ENCODE measurements at regions not wholly inside any gene's neighbourhood (a gene's known extent, or its start where the extent isn't known, plus 50 kb on each side); places are given as distances from the start of the nearest gene placed in this dataset.
A peak's percentile ranks its signal among the peaks of the same experiment; 100 is the strongest.

DNA sequence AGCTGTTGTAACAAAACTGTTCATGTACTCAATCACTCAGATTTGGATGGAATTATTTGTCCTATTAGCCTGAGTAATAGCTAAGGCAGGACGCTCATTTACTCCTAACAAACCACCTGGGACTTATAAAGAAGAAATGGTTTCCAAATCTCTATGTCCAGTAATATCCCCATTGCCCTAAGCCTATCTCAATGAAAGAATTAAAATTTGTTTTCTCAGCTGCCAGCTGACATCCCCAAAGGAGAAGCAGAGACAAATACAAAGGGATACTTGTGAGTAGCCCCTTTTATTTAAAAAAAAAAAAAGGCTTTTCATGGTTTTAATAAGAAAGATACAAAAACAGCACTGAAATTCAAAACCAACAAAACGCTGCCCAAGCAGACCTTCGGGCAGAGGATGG is 211.4 kb upstream of the PARD3B start:
- DNase-seq: no peak

DNA sequence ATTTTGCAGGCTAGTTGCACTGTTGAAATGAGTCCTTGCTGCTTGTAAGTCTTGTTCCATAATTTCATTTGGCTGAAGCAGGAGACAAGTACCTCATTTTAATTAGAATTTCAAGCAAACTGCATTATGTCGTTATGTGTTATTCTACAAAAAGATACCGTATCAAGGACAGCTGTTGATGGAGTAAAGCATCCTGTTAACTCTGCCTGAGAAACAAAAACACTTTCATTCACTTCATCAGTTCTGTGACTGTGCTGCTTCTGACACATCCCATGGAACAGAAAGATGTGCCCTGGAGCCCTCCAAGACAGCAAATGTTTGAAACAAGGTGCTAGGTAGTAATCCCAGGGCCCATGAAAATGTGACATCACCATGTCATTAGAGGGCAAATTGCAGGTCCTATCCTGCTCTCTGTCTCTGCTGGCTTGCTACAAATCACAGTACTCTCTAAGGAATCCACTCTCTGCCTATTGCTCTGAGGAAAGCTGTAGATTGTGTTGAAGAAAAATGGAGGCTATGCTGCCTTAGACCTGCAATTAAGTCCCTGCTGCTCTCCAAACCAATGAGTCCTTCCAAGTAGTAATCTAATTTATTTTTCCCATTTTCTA is 209.7 kb upstream of the PARD3B start:
- DNase-seq: no peak

DNA sequence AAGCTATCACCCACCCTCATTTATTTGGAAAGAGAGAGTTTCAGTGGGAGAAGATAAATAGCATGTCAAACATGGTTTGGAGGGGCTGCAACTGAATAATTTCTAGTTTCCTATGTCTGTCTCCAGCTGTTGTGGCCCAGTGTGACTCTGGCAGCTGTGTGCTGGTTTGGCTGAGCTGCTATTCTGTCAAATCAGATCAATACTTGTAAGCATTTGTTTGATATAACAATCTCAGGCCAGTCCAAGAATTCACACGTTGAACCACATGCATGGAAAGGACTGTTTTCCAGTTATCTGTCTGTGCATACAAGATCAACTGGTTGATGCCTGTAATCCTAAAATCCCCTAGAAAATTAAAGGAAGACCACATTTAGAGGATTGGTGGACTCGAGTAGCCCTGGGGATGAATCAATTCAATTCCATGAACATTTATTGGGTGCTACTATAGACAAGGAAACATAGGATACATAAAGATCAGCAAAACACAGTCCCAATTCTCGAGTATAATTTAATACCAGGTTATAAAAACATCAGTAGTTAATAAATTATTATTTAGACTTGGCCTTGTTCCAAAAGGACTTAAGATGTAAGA is 209.0 kb upstream of the PARD3B start:
- no peak for DNase-seq

DNA sequence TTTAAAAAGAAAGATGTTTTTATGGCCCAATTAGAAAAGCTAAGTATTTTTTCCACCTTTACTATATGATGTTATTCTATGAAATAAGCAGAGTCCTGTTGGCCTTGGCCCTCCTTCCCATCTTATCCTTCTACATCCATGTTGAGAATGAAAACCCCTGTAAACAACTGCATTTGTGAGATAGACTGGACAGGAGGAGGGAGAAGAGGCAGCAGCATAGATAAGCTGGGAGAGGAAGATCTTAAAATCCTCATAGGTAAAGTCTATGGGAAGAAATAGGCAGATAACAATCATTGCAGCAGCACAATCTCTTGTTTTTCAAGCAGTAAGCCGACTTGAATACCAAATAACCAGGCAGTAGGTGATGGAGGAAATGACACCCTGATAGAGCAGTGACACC is 207.6 kb upstream of the PARD3B start:
- no peak for DNase-seq

DNA sequence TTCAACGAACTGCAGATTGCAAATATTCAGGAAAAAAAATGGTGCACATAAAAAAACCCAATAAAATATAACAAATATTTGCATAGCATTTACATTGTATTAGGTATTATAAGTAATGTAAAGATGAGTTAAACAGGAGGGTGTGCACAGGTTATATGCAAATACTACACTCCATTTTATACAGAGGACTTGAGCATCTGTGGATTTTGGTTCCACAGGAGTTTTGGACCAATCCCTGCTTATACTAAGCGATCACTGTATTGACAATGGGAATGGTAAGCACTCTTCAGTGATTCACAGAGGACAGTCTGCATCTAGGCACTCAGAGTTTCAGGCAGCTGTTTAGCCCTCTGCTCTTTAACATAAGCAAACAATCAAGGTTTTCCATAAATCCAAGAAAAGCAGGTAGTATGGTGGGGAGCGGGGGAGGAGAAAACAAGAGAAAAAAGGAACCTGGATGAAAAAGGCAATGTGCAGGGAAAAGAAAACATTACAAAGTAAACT is 206.0 kb upstream of the PARD3B start:
- peak; percentile 23 for DNase-seq

DNA sequence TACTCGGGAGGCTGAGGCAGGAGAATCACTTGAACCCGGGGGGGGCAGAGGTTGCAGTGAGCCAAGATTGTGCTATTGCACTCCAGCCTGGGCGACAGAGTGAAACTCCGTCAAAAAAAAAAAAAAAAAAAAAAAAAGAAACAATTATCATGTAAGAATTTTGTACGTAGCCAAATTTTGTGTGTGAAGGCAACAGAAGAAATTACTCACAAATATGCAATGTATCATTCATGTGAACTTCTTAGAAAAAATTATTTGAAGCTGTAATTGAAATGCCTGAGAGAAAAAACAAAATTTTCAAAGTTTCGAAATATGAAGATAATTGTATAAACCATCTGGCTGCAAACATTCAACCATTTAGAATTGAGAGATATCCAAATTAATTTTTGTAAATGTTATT is 204.8 kb upstream of the PARD3B start:
- DNase-seq: peak; percentile 26

DNA sequence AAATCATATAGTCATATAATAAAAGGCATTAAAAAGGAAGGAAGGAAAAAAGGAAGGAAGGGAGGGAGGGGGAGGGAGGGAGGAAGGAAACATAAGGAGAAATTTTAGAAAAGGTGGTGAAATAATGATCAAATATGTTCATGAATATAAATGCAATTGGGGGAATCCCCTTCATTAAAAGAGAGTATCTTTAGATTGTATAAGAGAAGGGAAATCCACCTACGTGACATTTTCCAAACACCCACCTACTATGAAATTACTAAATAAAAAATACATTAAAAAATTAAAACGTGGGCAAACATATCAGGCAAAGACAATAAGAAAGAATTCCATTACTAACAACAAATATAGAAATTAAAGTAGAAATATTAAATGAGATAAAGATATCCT is 203.4 kb upstream of the PARD3B start:
- DNase-seq: no peak

DNA sequence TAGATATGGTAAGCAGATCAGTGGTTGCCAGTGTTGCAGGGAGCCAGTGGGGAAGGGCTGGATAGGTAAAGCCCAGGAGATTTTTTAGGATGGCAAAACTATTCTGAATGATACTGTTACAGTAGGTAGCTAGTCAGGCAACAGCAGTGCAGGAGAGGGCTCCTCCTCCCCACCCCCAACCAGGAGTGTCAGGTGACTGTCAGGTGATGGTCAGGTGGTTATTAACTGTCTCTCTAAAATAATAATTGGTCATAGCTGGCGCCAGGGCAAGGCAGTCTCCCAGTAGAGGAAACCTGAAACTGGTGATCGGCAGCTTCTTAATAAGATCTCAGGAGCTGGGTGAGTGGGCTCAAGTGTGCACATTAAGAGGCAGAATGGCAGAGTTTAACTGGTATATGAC is 201.6 kb upstream of the PARD3B start:
- DNase-seq: no peak

DNA sequence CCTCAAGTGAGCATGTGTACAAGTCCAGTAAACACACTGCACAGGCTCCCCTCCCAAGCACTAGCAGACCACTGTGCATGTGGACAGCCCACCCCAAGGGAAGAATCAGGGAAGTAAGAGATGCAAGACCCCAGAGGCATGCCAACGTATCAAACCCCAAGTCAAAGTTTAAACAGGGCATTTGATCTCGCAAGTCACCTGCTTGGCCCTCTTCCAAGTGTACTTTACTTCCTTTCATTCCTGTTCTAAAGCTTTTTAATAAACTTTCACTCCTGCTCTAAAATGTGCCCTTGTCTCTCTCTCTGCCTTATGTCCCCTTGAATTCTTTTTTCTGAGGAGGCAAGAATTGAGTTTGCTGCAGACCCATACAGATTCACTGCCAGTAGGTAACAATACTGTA is 201.2 kb upstream of the PARD3B start:
- no peak for DNase-seq

DNA sequence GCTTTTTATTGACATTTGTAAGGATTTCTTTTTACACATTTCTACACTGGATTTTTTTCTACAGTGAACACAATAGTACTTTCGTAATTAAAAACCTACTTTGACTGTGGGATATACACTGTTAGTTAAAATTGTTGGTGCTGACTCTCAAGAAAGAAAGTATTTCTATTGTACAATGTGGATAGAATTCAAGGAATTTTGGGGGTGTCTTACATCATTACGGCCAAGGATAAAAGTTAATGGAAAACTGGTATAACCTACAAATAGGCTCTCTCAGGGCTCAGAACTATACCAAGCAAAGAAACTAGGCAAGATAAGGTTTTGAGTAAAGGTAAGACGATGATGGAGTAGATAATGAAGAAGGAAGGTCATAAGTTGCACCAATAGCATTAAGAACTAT is 198.4 kb upstream of the PARD3B start:
- DNase-seq: no peak

DNA sequence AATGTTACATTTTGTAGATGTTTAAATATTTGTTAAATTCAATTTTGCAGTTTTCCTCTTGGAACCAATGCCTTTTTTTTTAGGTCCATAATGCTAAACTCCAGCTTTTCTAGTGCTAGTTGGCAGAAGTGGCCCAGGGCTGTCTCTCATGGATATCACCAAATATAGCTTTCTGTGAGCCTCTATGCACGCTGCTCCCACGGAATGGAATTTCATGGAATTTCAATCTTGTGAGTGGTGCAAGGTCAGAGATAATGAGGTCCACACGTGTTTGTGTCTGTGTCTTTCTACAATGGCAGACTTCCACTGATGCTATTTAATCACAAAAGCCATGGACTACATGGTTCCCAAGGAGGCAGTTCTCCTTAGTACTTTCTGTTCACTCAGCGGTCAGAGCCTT is 191.5 kb upstream of the PARD3B start:
- DNase-seq: peak; percentile 49

DNA sequence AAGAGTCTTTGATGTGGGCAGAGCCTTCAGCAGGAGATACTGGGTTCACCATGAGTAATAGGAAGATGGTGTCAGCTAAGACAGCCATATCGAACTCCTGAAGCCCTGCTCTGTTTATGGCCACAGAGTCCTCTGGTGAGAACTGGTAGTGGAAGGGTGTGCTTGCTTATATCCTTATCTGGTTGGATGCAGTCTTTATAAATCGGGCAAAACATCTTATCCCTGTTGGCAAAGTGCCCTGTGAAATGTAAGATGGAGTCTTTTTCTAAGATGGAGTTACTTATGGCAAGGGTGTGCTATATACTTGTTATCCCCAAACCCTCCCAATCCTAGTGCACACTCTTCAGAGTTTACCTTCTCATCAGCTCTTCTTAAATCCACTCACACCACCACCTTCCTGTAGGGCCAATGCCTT is 190.8 kb upstream of the PARD3B start:
- no peak for DNase-seq

DNA sequence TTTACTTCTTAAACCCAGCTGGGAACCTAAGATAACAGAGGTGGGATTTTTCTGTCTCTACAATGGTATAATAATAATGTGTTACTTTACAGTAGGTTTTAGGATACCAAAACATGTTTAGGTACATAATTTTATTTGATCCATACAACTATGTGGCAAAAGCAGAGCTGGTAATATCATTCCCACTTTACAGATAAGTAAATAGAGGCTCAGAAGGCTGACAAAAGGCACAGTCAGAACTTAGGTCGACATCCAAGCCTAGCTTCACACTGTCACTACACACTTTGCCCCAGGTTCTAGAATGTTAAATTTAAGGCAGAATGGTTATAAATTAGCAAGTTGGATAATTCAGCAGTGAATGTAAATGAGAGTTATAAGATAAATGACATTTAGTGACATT is 189.6 kb upstream of the PARD3B start:
- no peak for DNase-seq

DNA sequence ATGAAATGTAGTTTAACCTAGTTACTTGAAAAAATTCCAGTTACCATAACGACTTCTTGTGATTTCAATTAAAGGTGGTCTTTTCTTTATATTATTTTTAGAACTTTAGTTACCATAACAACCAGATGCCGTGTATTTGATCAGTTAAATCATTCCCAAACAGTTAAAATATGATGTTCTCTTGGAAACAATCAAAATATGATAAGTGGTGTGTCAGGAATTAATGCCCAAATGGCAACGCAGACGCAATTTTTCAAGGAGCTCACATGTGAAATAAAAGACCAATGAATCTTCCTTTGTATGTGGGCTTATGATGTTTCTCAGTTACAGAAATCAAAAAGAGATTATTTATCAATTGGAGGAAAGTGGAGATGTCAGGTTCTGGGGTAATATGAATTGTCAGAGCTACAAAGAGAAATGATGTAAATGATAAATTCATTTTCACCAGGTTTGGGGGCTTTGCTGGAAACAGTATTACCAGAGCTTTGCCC is 189.1 kb upstream of the PARD3B start:
- DNase-seq: no peak

DNA sequence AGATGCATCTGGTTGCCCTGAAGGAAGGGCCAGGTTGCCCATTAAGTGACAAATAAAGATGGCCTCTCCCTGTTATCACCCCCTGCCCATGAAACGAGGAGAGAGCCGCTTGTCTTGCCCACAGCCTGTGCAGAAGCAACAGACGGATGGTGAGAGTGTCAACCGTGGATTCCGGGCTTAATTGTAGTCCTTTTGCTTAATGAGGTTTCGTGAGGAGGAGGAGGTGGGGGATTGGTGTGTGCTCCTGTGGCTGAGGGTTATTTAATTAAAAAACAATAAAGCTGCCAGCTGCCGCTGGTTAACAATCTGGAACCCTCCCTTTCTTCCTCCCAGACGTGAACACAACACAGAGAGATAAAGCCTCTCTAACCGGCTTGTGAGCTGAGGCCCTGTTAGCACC is 188.0 kb upstream of the PARD3B start:
- no peak for DNase-seq

DNA sequence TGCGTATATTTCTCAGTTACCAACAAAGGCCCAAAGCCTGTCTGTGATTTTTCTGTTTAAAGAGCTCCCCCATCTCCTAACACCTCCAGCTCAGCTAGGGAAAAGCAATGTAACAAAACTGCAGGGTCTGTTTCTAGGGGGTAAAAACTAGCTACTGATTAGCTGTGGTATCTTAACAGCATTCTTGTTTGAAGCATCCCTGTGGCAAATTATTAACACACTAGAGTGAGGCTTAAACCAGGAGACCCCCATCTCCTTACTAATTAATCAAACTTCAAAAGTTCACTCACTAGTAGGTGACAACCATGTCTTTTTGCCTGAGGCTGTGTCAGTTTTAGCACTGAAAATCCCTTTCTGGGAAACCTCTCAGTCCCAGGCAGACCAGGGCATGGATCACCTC is 186.2 kb upstream of the PARD3B start:
- no peak for DNase-seq

DNA sequence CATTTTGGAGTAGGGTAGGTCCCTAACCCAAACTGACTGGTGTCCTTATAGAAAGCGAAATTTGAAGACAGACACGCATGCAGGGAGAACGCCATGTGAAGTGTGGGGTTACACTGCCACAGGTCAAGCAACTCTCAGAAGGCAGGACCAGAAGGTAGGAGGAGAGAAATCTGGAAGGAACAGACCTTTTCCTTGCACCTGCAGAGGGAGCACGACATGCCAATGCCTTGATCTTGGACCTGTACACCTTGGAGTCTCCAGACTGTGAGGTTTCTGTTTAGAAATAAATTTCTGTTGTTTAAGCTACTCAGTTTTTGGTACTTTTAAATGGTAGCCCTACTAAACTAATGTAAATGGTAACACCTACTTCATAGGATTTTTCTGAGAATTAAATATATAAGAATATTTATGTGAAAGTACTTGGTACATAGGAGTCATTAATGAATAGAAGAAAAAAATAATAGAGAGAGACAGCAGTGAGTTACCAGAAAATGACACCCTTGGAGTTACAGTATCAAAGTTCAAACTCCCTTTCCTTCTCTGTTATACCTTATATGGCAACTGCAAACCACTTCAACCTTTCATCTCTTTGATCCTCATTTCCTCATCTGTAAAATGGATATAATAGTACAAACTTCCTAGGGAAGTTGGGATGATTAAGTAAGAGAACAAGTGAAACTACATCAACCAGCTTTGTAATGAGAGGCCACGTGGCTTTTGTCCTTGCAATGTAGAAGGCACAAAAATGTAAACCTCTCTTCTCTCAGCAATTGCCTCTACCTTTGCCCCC is 184.9 kb upstream of the PARD3B start:
- no peak for DNase-seq

DNA sequence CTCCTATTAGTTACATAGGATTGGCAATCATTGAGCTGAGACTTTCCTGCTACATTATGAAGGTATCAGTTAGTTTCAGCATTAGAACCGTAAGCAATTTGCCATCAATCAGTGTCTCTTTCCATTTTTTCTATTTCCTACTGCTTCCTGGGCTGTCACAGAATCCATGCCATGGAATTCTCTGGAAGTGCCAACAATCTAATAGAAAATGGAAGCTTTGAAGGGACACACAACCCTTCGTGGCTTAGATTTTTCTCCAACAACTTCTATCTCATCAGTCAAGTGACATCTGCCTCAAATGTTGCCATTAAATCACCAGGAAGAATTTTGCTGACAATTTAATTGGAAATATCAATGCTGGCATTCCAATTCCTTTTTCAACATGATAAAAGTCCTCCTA is 183.5 kb upstream of the PARD3B start:
- DNase-seq: no peak

DNA sequence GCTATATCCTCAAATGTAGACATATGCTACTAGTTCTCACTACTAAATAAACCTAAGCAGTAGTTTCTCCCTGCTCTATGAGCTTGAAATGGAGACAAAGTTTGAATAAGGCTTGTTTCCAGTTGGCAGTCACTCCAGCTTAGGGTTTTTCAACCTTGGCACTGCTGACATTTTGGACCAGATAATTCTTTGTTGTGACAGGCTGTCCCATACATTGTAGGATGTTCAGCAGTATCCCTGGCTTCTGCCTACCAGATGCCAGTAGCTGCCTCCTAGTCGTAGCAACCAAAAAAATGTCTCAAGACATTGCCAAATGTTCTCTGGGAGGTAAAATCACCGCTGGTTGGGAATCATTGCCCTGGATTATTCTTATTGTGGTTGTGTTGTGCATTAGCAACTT is 182.7 kb upstream of the PARD3B start:
- no peak for DNase-seq

DNA sequence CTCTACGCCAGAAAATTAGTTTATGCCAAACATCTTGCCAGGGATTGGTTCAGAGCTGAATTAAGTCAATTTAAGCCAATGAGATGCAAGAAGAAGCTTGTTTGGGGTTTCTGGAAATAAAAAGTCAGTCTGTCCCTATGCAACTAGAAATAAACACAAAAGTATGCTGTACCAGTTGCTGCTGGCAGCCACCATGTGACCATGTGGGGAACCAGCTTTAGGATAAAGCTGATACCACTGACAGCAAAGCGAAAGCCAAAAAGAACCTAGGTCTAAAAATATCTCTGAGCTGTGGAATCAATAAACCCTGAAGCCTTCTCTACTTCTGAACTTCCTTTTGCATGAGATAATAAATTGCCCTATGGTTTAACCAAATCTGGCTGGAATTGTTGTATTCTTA is 181.8 kb upstream of the PARD3B start:
- DNase-seq: no peak

DNA sequence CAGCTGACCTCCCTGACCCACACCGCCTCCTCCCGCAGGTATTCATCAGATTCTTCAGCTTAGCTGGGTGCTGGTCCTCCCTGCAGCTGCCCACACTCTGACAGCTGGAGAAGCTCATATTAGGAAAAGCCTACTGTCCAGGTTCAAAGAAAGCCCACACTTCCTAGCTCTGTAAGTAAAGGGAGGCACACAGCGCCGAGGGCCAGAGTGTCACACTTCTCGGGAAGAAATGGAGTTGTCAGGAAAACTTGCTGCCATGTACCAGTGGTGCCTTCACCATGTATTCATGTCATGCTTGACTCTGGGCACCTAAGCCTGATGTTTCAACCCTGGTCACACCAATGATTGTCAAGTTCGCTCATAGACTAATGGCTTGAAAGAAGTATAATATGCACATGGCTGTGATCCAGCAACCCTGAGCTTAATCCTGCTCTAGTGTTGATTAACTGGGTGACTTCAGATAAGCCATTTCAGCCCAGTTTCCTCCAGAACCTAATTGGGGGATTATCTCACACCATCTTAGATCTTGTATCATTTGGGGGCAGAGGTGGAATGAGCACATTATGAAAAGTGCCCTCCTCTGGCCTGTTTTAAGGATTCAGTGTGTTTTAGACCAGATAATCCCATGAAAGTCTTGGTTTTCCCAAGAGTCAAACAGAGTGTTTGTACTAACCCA is 180.3 kb upstream of the PARD3B start:
- DNase-seq: no peak

DNA sequence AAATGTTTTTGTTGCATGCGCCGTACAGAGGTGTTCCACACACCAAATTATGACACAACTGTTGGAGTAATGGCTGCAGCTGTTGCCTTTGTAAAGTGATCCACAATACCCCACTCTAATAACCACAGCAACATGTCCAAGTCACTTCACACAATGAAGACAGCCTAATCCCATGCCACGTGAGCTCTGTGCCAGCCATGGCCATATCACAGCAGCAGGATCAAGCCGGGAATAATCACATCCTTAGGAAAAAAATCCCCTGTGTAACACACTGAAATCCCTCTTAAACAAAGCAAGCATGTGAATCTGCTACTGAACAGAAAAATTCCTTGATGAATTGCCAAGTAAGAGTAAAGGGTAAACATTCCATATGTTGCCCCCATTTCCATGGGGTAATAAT is 179.5 kb upstream of the PARD3B start:
- DNase-seq: no peak

DNA sequence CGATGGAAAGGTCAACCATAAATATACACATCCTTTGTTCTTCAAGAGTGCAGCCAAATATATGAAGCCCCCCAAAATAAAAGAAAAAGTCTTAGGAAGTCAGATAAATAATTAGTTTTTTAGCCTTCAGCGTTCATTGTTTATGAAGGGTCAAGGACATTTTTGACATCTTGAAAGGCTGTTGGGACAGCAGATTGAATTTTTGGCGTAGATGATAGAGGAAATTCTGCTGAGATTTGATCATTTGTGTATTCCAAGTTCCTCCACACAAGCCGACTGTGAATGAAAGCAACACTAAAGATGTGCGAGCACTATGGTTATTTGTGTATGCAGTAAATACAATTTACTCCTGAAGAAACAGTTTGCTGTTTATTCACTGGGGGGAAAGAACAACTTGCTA is 177.8 kb upstream of the PARD3B start:
- DNase-seq: no peak

All from EL (cell line).